PC-3 (cell line): ENCODE measurements at regions not wholly inside any gene's neighbourhood (a gene's known extent, or its start where the extent isn't known, plus 50 kb on each side); places are given as distances from the start of the nearest gene placed in this dataset.

Experiments used
- ATAC-seq: fragments of 200-7000 bp; cut with Tn5 transposase; 2 replicates; pipeline ENCODE4 v1.9.1; 2020; ENCODE audit warnings: mild to moderate bottlenecking, moderate library complexity
- BruUV-seq: library from RNA; stranded (reverse); fragments of 400-500 nt; replicated peaks from 2 replicates; lab custom pipeline; 2021; lab: Mats Ljungman, UMichigan
- CTCF ChIA-PET: fragments of 300-600 bp; sonication (Branson Sonifier 250); formaldehyde crosslinking; loops from one replicate; lab custom pipeline; 2022; ENCODE audit warnings: antibody characterized with exemption; lab: Charles Lee
- POLR2A ChIA-PET: fragments of 300-600 bp; sonication (Branson Sonifier 250); formaldehyde crosslinking; loops from one replicate; lab custom pipeline; 2022; ENCODE audit warnings: antibody characterized with exemption; ENCODE audit not compliant: unreplicated experiment; lab: Charles Lee
- DNase-seq: peaks from one replicate; pipeline ENCODE4 v3.0.0-alpha.2; 2015
- H2AFZ ChIP-seq: fragments of 300-600 bp; sonication (generic); 2 replicates; pipeline ENCODE4 v1.6.0; 2016; ENCODE audit warnings: antibody characterized with exemption, low read length
- H3F3A ChIP-seq: fragments of 300-600 bp; sonication (generic); one replicate; pipeline ENCODE4 v1.6.0; 2017; ENCODE audit warnings: antibody characterized with exemption, low read length, control low read depth, mild to moderate bottlenecking; ENCODE audit not compliant: unreplicated experiment
- H3K27ac ChIP-seq: fragments of 300-600 bp; sonication (generic); 2 replicates; pipeline ENCODE4 v1.5.1; 2016; ENCODE audit warnings: mild to moderate bottlenecking, low read length
- H3K27me3 ChIP-seq: fragments of 300-600 bp; sonication (generic); 2 replicates; pipeline ENCODE4 v1.6.1; 2016; ENCODE audit warnings: low read length, mixed read lengths
- H3K36me3 ChIP-seq: fragments of 300-600 bp; sonication (generic); 2 replicates; pipeline ENCODE4 v1.6.1; 2016; ENCODE audit warnings: low read depth, mixed run types, low read length, mixed read lengths
- H3K4me1 ChIP-seq: fragments of 300-600 bp; sonication (generic); 2 replicates; pipeline ENCODE4 v1.5.1; 2016; ENCODE audit warnings: low read length; ENCODE audit not compliant: insufficient read depth
- H3K4me2 ChIP-seq: fragments of 300-600 bp; sonication (generic); 2 replicates; pipeline ENCODE4 v1.6.0; 2016; ENCODE audit warnings: low read length
- H3K4me3 ChIP-seq: fragments of 300-600 bp; sonication (generic); 2 replicates; pipeline ENCODE4 v1.5.1; 2016; ENCODE audit warnings: mild to moderate bottlenecking, low read length, mixed read lengths
- H3K79me2 ChIP-seq: fragments of 300-600 bp; sonication (generic); 2 replicates; pipeline ENCODE4 v1.6.1; 2017; ENCODE audit warnings: low read length, mixed read lengths
- H3K9ac ChIP-seq: fragments of 300-600 bp; sonication (generic); 2 replicates; pipeline ENCODE4 v1.6.0; 2016; ENCODE audit warnings: mild to moderate bottlenecking, low read length
- H3K9me2 ChIP-seq: fragments of 300-600 bp; sonication (generic); replicated peaks from 2 replicates; pipeline ENCODE4 v1.6.1; 2016; ENCODE audit warnings: mixed run types, low read length, mixed read lengths
- H3K9me3 ChIP-seq: fragments of 300-600 bp; sonication (generic); 2 replicates; pipeline ENCODE4 v1.6.1; 2016; ENCODE audit warnings: low read length, mixed read lengths
- H4K20me1 ChIP-seq: fragments of 300-600 bp; sonication (generic); 2 replicates; pipeline ENCODE4 v1.6.1; 2016; ENCODE audit warnings: low read length, mixed read lengths
- CTCF ChIP-seq: fragments of 300-600 bp; sonication (generic); conservative IDR thresholded peaks from 2 replicates; pipeline ENCODE4 v1.5.1; 2017; ENCODE audit warnings: antibody characterized with exemption, low read depth, mild to moderate bottlenecking, low read length
- EZH2 ChIP-seq: fragments of 300-600 bp; sonication (generic); IDR thresholded peaks from one replicate; pipeline ENCODE4 v1.6.1; 2017; ENCODE audit warnings: antibody characterized with exemption, mild to moderate bottlenecking, low read length; ENCODE audit not compliant: unreplicated experiment
- EZH2phosphoT487 ChIP-seq: fragments of 300-600 bp; sonication (generic); IDR thresholded peaks from 2 replicates; pipeline ENCODE4 v1.6.1; 2018; ENCODE audit warnings: mild to moderate bottlenecking, antibody characterized with exemption, low read length, borderline replicate concordance
- intact Hi-C: fragments of 100-400 bp; cut with micrococcal nuclease; formaldehyde crosslinking; loops from 2 replicates; pipeline ENCODE4 v1.9.0; 2023

- no TSS peak for BruUV-seq
Measured at GRCh38 chr4:110354460-110354859, 121.5 kb upstream of the ENPEP start.

GRCh38 chr4:110352670-110353442 is 123.1 kb upstream of the ENPEP start:
- no peaks in the 10 kb centered on the region for H4K20me1 ChIP-seq
- CTCF ChIA-PET: no interaction called here

More at GRCh38 chr4:110354460-110354859, 121.5 kb upstream of the ENPEP start:
- ATAC-seq (no peak), DNase-seq (no peak)
- no peaks in the 10 kb centered on the region for H3K36me3 ChIP-seq
- no peaks in the 10 kb centered on the region for H3K27me3 ChIP-seq
- peaks cover 8% of the 10 kb centered on the region for H3K4me1 ChIP-seq
- H3K9me3 ChIP-seq: no peaks in the 10 kb centered on the region
- TF ChIP-seq EZH2phosphoT487 (no peak), EZH2 (no peak)
- H2AFZ ChIP-seq: 0 out of 2 replicates have a peak overlapping the region, but pooled peaks have one; percentile 13
- no peaks in the 10 kb centered on the region for H3K79me2 ChIP-seq
- no peak overlapping the region for H3K27ac ChIP-seq
- no peak overlapping the region for H3K9ac ChIP-seq
- ChIA-PET POLR2A (no interaction called here), CTCF (no interaction called here)
- no peaks in the 10 kb centered on the region for H3F3A ChIP-seq
- intact Hi-C loops: no loop called here
- no peaks in the 10 kb centered on the region for H4K20me1 ChIP-seq
- no peak overlapping the region for H3K4me2 ChIP-seq
- H3K9me2 ChIP-seq: no peaks in the 10 kb centered on the region
- H3K4me3 ChIP-seq: no peak overlapping the region

GRCh38 chr4:110348711-110349383 is 127.1 kb upstream of the ENPEP start:
- Histone ChIP-seq H3K79me2 (no peaks in the 10 kb centered on the region), H3K4me1 (no peaks in the 10 kb centered on the region), H3K9me3 (no peaks in the 10 kb centered on the region), H3F3A (no peaks in the 10 kb centered on the region), H3K36me3 (no peaks in the 10 kb centered on the region), H2AFZ (no peak overlapping the region), H3K27me3 (no peaks in the 10 kb centered on the region), H3K9me2 (no peaks in the 10 kb centered on the region), H4K20me1 (no peaks in the 10 kb centered on the region), H3K27ac (no peak overlapping the region), H3K9ac (no peak overlapping the region), H3K4me2 (no peak overlapping the region), H3K4me3 (no peak overlapping the region)
- no peak for ATAC-seq
- no TSS peak for BruUV-seq
- intact Hi-C loops: no loop called here
- CTCF ChIA-PET: no interaction called here
- TF ChIP-seq EZH2phosphoT487: no peak
- no peak for TF ChIP-seq CTCF
- TF ChIP-seq EZH2: no peak
- POLR2A ChIA-PET: no interaction called here
- DNase-seq: no peak

More at GRCh38 chr4:110352670-110353442, 123.1 kb upstream of the ENPEP start:
- H3K4me1 ChIP-seq: peaks cover 7% of the 10 kb centered on the region
- TF ChIP-seq EZH2phosphoT487 (no peak), CTCF (no peak), EZH2 (no peak)
- H3K4me3 ChIP-seq: no peak overlapping the region
- H3K27me3 ChIP-seq: no peaks in the 10 kb centered on the region
- DNase-seq (no peak), ATAC-seq (no peak)
- no peak overlapping the region for H3K4me2 ChIP-seq
- H3K9me2 ChIP-seq: no peaks in the 10 kb centered on the region
- H3K36me3 ChIP-seq: no peaks in the 10 kb centered on the region
- no peaks in the 10 kb centered on the region for H3F3A ChIP-seq
- H3K9me3 ChIP-seq: no peaks in the 10 kb centered on the region
- H3K9ac ChIP-seq: no peak overlapping the region
- H3K27ac ChIP-seq: no peak overlapping the region
- no peaks in the 10 kb centered on the region for H3K79me2 ChIP-seq
- BruUV-seq: no TSS peak
- POLR2A ChIA-PET: no interaction called here
- no peak overlapping the region for H2AFZ ChIP-seq
- intact Hi-C loops: no loop called here
